HL-60 (cell line): ENCODE measurements at regions not wholly inside any gene's neighbourhood (a gene's known extent, or its start where the extent isn't known, plus 50 kb on each side); places are given as distances from the start of the nearest gene placed in this dataset.

ENCODE experiments used
- DNase-seq, 2 experiments: peaks; one replicate each; pipeline ENCODE4 v3.0.0-alpha.2; 2010 to 2020; ENCODE audit warnings: low read depth in 1 of 2, low spot score in 1 of 2
- H3K27ac ChIP-seq: fragments of 250-450 bp; sonication (Bioruptor Pico); replicated peaks from 2 replicates; pipeline ENCODE4 v1.5.1; 2020; ENCODE audit warnings: mild to moderate bottlenecking, moderate library complexity
- H3K27me3 ChIP-seq: fragments of 250-450 bp; sonication (Bioruptor Pico); 2 replicates; pipeline ENCODE4 v1.5.1; 2021; ENCODE audit warnings: mild to moderate bottlenecking, moderate library complexity; ENCODE audit not compliant: insufficient read depth, poor library complexity, severe bottlenecking
- H3K4me3 ChIP-seq: replicated peaks from 2 replicates; pipeline ENCODE4 v1.5.1; 2011; ENCODE audit warnings: mild to moderate bottlenecking, control low read depth, low read length; ENCODE audit not compliant: insufficient read depth
- GABPA ChIP-seq: IDR thresholded peaks from 2 replicates; pipeline ENCODE4 v1.6.1; 2012; ENCODE audit warnings: low read depth
- POLR2AphosphoS5 ChIP-seq: IDR thresholded peaks from 2 replicates; pipeline ENCODE4 v1.6.1; 2012; ENCODE audit warnings: low read depth
- SPI1 ChIP-seq: IDR thresholded peaks from 2 replicates; pipeline ENCODE4 v1.6.1; 2012; ENCODE audit warnings: low read depth, mild to moderate bottlenecking, borderline replicate concordance
- TF ChIP-seq, protein P1 (sequence below): IDR thresholded peaks from one replicate; pipeline ENCODE4 v1.5.1; 2011; ENCODE audit warnings: low read length, control low read depth, inconsistent platforms; ENCODE audit not compliant: insufficient read depth
- TF ChIP-seq, protein P2 (sequence below): IDR thresholded peaks from 2 replicates; pipeline ENCODE4 v1.6.1; 2012; ENCODE audit warnings: low read depth; ENCODE audit not compliant: insufficient replicate concordance

GRCh38 chr15:91685436-91685835, 168.1 kb upstream of the SLCO3A1 start:
- H3K4me3 ChIP-seq: no peak overlapping the region
- no peak overlapping the region for H3K27ac ChIP-seq
- no peaks in the 10 kb centered on the region for H3K27me3 ChIP-seq
- no peak for DNase-seq
- TF ChIP-seq SPI1 (no peak), GABPA (no peak), POLR2AphosphoS5 (no peak)
- TF ChIP-seq, protein P1, sequence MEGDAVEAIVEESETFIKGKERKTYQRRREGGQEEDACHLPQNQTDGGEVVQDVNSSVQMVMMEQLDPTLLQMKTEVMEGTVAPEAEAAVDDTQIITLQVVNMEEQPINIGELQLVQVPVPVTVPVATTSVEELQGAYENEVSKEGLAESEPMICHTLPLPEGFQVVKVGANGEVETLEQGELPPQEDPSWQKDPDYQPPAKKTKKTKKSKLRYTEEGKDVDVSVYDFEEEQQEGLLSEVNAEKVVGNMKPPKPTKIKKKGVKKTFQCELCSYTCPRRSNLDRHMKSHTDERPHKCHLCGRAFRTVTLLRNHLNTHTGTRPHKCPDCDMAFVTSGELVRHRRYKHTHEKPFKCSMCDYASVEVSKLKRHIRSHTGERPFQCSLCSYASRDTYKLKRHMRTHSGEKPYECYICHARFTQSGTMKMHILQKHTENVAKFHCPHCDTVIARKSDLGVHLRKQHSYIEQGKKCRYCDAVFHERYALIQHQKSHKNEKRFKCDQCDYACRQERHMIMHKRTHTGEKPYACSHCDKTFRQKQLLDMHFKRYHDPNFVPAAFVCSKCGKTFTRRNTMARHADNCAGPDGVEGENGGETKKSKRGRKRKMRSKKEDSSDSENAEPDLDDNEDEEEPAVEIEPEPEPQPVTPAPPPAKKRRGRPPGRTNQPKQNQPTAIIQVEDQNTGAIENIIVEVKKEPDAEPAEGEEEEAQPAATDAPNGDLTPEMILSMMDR: no peak
- TF ChIP-seq, protein P2, sequence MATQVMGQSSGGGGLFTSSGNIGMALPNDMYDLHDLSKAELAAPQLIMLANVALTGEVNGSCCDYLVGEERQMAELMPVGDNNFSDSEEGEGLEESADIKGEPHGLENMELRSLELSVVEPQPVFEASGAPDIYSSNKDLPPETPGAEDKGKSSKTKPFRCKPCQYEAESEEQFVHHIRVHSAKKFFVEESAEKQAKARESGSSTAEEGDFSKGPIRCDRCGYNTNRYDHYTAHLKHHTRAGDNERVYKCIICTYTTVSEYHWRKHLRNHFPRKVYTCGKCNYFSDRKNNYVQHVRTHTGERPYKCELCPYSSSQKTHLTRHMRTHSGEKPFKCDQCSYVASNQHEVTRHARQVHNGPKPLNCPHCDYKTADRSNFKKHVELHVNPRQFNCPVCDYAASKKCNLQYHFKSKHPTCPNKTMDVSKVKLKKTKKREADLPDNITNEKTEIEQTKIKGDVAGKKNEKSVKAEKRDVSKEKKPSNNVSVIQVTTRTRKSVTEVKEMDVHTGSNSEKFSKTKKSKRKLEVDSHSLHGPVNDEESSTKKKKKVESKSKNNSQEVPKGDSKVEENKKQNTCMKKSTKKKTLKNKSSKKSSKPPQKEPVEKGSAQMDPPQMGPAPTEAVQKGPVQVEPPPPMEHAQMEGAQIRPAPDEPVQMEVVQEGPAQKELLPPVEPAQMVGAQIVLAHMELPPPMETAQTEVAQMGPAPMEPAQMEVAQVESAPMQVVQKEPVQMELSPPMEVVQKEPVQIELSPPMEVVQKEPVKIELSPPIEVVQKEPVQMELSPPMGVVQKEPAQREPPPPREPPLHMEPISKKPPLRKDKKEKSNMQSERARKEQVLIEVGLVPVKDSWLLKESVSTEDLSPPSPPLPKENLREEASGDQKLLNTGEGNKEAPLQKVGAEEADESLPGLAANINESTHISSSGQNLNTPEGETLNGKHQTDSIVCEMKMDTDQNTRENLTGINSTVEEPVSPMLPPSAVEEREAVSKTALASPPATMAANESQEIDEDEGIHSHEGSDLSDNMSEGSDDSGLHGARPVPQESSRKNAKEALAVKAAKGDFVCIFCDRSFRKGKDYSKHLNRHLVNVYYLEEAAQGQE: no peak

- no peak for DNase-seq
- no peak overlapping the region for H3K27ac ChIP-seq
- TF ChIP-seq POLR2AphosphoS5 (no peak), SPI1 (no peak), GABPA (no peak)
- TF ChIP-seq, protein P1: no peak
- TF ChIP-seq, protein P2: no peak
- H3K27me3 ChIP-seq: no peaks in the 10 kb centered on the region
- H3K4me3 ChIP-seq: no peak overlapping the region
These were observed 164.7 kb upstream of the SLCO3A1 start for GRCh38 chr15:91688811-91689210.

DNA sequence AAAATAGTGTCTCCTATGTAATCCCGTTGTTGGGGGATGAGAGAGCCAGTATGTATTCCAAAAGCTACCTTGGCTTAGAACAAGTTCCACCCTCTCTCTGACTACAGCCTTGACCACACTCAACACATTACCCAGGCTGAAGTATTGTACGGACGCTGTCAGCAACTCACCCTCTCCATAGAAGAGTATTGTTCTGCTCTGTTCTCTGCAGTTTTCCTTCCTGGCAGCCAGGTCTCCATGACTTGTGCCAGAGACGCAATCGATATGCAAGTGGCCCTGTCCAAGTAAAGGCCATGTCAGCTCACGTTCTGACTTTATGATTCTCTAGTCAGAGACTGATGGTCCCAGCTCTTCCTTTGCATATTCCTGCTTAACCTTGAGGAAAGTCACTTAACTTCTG, 164.1 kb upstream of the SLCO3A1 start:
- H3K4me3 ChIP-seq: no peak overlapping the region
- TF ChIP-seq, protein P1: no peak
- TF ChIP-seq GABPA (no peak), POLR2AphosphoS5 (no peak), SPI1 (no peak)
- TF ChIP-seq, protein P2: no peak
- H3K27ac ChIP-seq: no peak overlapping the region
- no peak for DNase-seq
- H3K27me3 ChIP-seq: no peaks in the 10 kb centered on the region
